IPS-18a (cell line): ENCODE measurements at regions not wholly inside any gene's neighbourhood (a gene's known extent, or its start where the extent isn't known, plus 50 kb on each side); places are given as distances from the start of the nearest gene placed in this dataset.

Experiments used
- H3K27ac ChIP-seq: one replicate; pipeline ENCODE4 v1.5.1; 2013; ENCODE audit warnings: low read length
- H3K27me3 ChIP-seq: one replicate; pipeline ENCODE4 v1.6.1; 2013; ENCODE audit warnings: mild to moderate bottlenecking, low read length; ENCODE audit not compliant: control insufficient read depth, insufficient read depth
- H3K36me3 ChIP-seq: one replicate; pipeline ENCODE4 v1.6.1; 2013; ENCODE audit warnings: low read depth, low read length; ENCODE audit not compliant: control insufficient read depth
- H3K4me1 ChIP-seq: one replicate; pipeline ENCODE4 v1.6.1; 2013; ENCODE audit warnings: low read depth, low read length; ENCODE audit not compliant: control insufficient read depth
- H3K4me3 ChIP-seq: one replicate; pipeline ENCODE4 v1.5.1; 2013; ENCODE audit warnings: low read length
- H3K9ac ChIP-seq: one replicate; pipeline ENCODE4 v1.6.1; 2013; ENCODE audit warnings: mild to moderate bottlenecking, low read length, moderate library complexity
- H3K9me3 ChIP-seq: one replicate; pipeline ENCODE4 v1.6.1; 2013; ENCODE audit warnings: low read depth, low read length; ENCODE audit not compliant: control insufficient read depth

- no peaks in the 10 kb centered on the region for H3K27me3 ChIP-seq
- H3K9me3 ChIP-seq: no peaks in the 10 kb centered on the region
- no peaks in the 10 kb centered on the region for H3K4me1 ChIP-seq
- H3K27ac ChIP-seq: no peak overlapping the region
- H3K4me3 ChIP-seq: no peak overlapping the region
- no peak overlapping the region for H3K9ac ChIP-seq
- no peaks in the 10 kb centered on the region for H3K36me3 ChIP-seq
Observed at GRCh38 chr5:98453296-98453695, 320.2 kb upstream of the RGMB start.

- Histone ChIP-seq H3K4me3 (no peak overlapping the region), H3K9ac (no peak overlapping the region), H3K27ac (no peak overlapping the region), H3K9me3 (no peaks in the 10 kb centered on the region), H3K36me3 (no peaks in the 10 kb centered on the region), H3K27me3 (no peaks in the 10 kb centered on the region), H3K4me1 (no peaks in the 10 kb centered on the region)
Observed at GRCh38 chr5:98454407-98454806, 319.1 kb upstream of the RGMB start.

GRCh38 chr5:98454904-98455303, 318.6 kb upstream of the RGMB start:
- no peak overlapping the region for H3K4me3 ChIP-seq
- no peaks in the 10 kb centered on the region for H3K4me1 ChIP-seq
- no peaks in the 10 kb centered on the region for H3K36me3 ChIP-seq
- no peak overlapping the region for H3K9ac ChIP-seq
- no peaks in the 10 kb centered on the region for H3K27me3 ChIP-seq
- H3K27ac ChIP-seq: no peak overlapping the region
- H3K9me3 ChIP-seq: no peaks in the 10 kb centered on the region

- Histone ChIP-seq H3K9ac (no peak overlapping the region), H3K27me3 (no peaks in the 10 kb centered on the region), H3K27ac (no peak overlapping the region), H3K4me1 (no peaks in the 10 kb centered on the region), H3K9me3 (no peaks in the 10 kb centered on the region), H3K4me3 (no peak overlapping the region), H3K36me3 (no peaks in the 10 kb centered on the region)
Observed at GRCh38 chr5:98455665-98456064, 317.8 kb upstream of the RGMB start.

- H3K9ac ChIP-seq: no peak overlapping the region
- no peaks in the 10 kb centered on the region for H3K4me1 ChIP-seq
Observed at GRCh38 chr5:98458004-98458403, 315.5 kb upstream of the RGMB start.

GRCh38 chr5:98458726-98459125, 314.7 kb upstream of the RGMB start:
- Histone ChIP-seq H3K4me3 (no peak overlapping the region), H3K36me3 (no peaks in the 10 kb centered on the region), H3K4me1 (no peaks in the 10 kb centered on the region), H3K9me3 (no peaks in the 10 kb centered on the region), H3K27me3 (no peaks in the 10 kb centered on the region), H3K9ac (no peak overlapping the region), H3K27ac (no peak overlapping the region)

More at GRCh38 chr5:98458004-98458403, 315.5 kb upstream of the RGMB start:
- H3K27me3 ChIP-seq: no peaks in the 10 kb centered on the region
- no peaks in the 10 kb centered on the region for H3K9me3 ChIP-seq
- no peak overlapping the region for H3K4me3 ChIP-seq
- no peak overlapping the region for H3K27ac ChIP-seq
- no peaks in the 10 kb centered on the region for H3K36me3 ChIP-seq

- Histone ChIP-seq H3K9ac (no peak overlapping the region), H3K4me3 (no peak overlapping the region), H3K27ac (no peak overlapping the region), H3K4me1 (no peaks in the 10 kb centered on the region), H3K9me3 (no peaks in the 10 kb centered on the region), H3K36me3 (no peaks in the 10 kb centered on the region), H3K27me3 (no peaks in the 10 kb centered on the region)
Observed at GRCh38 chr5:98460536-98460935, 312.9 kb upstream of the RGMB start.

GRCh38 chr5:98461485-98461884, 312.0 kb upstream of the RGMB start:
- Histone ChIP-seq H3K4me3 (no peak overlapping the region), H3K27me3 (no peaks in the 10 kb centered on the region), H3K27ac (no peak overlapping the region), H3K9me3 (no peaks in the 10 kb centered on the region), H3K4me1 (no peaks in the 10 kb centered on the region), H3K9ac (no peak overlapping the region), H3K36me3 (no peaks in the 10 kb centered on the region)

GRCh38 chr5:98463222-98463621, 310.2 kb upstream of the RGMB start:
- Histone ChIP-seq H3K9me3 (no peaks in the 10 kb centered on the region), H3K4me1 (no peaks in the 10 kb centered on the region), H3K4me3 (no peak overlapping the region), H3K9ac (no peak overlapping the region), H3K27me3 (no peaks in the 10 kb centered on the region), H3K27ac (no peak overlapping the region), H3K36me3 (no peaks in the 10 kb centered on the region)

- Histone ChIP-seq H3K27ac (no peak overlapping the region), H3K9ac (no peak overlapping the region), H3K9me3 (no peaks in the 10 kb centered on the region), H3K36me3 (no peaks in the 10 kb centered on the region), H3K4me1 (no peaks in the 10 kb centered on the region), H3K27me3 (no peaks in the 10 kb centered on the region), H3K4me3 (no peak overlapping the region)
Observed at GRCh38 chr5:98463676-98464075, 309.8 kb upstream of the RGMB start.

GRCh38 chr5:98464737-98465330, 308.6 kb upstream of the RGMB start:
- Histone ChIP-seq H3K27me3 (no peaks in the 10 kb centered on the region), H3K4me1 (no peaks in the 10 kb centered on the region), H3K9ac (no peak overlapping the region), H3K36me3 (no peaks in the 10 kb centered on the region), H3K9me3 (no peaks in the 10 kb centered on the region), H3K4me3 (no peak overlapping the region), H3K27ac (no peak overlapping the region)

GRCh38 chr5:98468188-98468869, 305.1 kb upstream of the RGMB start:
- H3K9me3 ChIP-seq: no peaks in the 10 kb centered on the region
- H3K27ac ChIP-seq: no peak overlapping the region
- H3K4me1 ChIP-seq: no peaks in the 10 kb centered on the region
- H3K36me3 ChIP-seq: no peaks in the 10 kb centered on the region
- no peak overlapping the region for H3K9ac ChIP-seq
- H3K27me3 ChIP-seq: no peaks in the 10 kb centered on the region
- H3K4me3 ChIP-seq: no peak overlapping the region
